ENCODE measurements at regions not wholly inside any gene's neighbourhood (a gene's known extent, or its start where the extent isn't known, plus 50 kb on each side); places are given as distances from the start of the nearest gene placed in this dataset.

DNA sequence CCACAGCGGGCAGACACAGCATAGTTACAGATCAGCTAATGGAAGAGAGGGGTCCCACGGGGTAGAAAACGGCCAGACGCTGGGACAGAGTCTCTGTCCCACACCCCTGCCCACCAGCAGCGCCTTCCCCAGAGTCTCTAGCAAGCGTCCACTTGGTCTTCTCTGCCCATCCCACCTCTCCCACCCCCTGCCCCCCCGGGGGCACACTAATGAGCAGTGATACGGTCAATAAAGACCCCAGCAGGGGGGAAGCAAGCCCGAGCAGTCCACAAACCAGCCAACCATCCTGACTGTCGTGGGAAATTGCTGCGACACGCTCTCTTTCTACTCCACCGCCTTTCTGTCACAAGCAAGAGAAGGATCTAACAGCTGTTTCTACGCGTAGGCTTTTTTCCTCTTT is 374.7 kb downstream of the NPHP4 start:
- TF ChIP-seq, protein P1, sequence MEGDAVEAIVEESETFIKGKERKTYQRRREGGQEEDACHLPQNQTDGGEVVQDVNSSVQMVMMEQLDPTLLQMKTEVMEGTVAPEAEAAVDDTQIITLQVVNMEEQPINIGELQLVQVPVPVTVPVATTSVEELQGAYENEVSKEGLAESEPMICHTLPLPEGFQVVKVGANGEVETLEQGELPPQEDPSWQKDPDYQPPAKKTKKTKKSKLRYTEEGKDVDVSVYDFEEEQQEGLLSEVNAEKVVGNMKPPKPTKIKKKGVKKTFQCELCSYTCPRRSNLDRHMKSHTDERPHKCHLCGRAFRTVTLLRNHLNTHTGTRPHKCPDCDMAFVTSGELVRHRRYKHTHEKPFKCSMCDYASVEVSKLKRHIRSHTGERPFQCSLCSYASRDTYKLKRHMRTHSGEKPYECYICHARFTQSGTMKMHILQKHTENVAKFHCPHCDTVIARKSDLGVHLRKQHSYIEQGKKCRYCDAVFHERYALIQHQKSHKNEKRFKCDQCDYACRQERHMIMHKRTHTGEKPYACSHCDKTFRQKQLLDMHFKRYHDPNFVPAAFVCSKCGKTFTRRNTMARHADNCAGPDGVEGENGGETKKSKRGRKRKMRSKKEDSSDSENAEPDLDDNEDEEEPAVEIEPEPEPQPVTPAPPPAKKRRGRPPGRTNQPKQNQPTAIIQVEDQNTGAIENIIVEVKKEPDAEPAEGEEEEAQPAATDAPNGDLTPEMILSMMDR (conservative IDR thresholded peaks at IDR 0.05 in 1 of 2, IDR thresholded peaks at IDR 0.05 in 1 of 2; ENCODE audit: low read depth in 1 of 2, low read length in 2 of 2), result no peak
- TF ChIP-seq EZH2 (IDR thresholded peaks at IDR 0.05; ENCODE audit: low read length, missing control alignments), result no peak

Measured in fibroblast of lung (primary cell).